ENCODE measurements at regions not wholly inside any gene's neighbourhood (a gene's known extent, or its start where the extent isn't known, plus 50 kb on each side); places are given as distances from the start of the nearest gene placed in this dataset.

GRCh38 chr7:153476166-153476565 lies 576.0 kb upstream of the DPP6 start:
- TF ChIP-seq CTCF (IDR thresholded peaks at IDR 0.05) = no peak
- no peaks in the 10 kb centered on the region for H3K27me3 Mint-ChIP-seq (ENCODE audit: low read depth in 3 of 3)
- no peaks in the 10 kb centered on the region for H3K79me2 ChIP-seq (ENCODE audit: insufficient read depth, low read length)
- no peaks in the 10 kb centered on the region for H4K20me1 ChIP-seq (ENCODE audit: insufficient read depth, low read length)
- H3K9ac ChIP-seq (ENCODE audit: insufficient read depth, low read length, poor library complexity, severe bottlenecking) = no peak overlapping the region
- H3K9me3 ChIP-seq (replicated peaks in 1 of 2; ENCODE audit: control insufficient read depth in 1 of 2, insufficient read depth in 1 of 2, low read length in 2 of 2) = peaks cover 34 to 39% of the 10 kb centered on the region in 2 donors
- H2AFZ ChIP-seq (ENCODE audit: insufficient read depth, low read depth, low read length, poor library complexity, severe bottlenecking) = no peak overlapping the region
- no peak overlapping the region for H3K4me2 ChIP-seq (replicated peaks; ENCODE audit: extremely low read depth, low read length, poor library complexity, severe bottlenecking)
- no peaks in the 10 kb centered on the region for H3K27me3 ChIP-seq (ENCODE audit: control insufficient read depth in 2 of 2, insufficient read depth in 2 of 2, low read length in 2 of 2)
- H3K36me3 ChIP-seq (replicated peaks in 1 of 2; ENCODE audit: control insufficient read depth in 1 of 2, insufficient read depth in 2 of 2, low read length in 2 of 2) = no peaks in the 10 kb centered on the region
- H3K4me1 ChIP-seq (ENCODE audit: control insufficient read depth in 1 of 2, insufficient read depth in 2 of 2, low read length in 2 of 2) = no peaks in the 10 kb centered on the region
- no peak overlapping the region for H3K4me3 ChIP-seq (replicated peaks in 1 of 3; ENCODE audit: low read depth in 2 of 3, low read length in 3 of 3)
- H3K9me3 Mint-ChIP-seq = peaks cover 10 to 30% (median 15%) of the 10 kb centered on the region in 7 donors
- intact Hi-C loops (cut with micrococcal nuclease) = no loop called here
- no peaks in the 10 kb centered on the region for H3K36me3 Mint-ChIP-seq
- 75% methylated on average over 2 of the region's 2 CpGs for WGBS (ENCODE audit: insufficient coverage)
- no peak for DNase-seq
- H3K4me3 Mint-ChIP-seq = no peak overlapping the region
- H3K27ac ChIP-seq (ENCODE audit: low read depth in 1 of 2, low read length in 2 of 2) = no peak overlapping the region
- no peaks in the 10 kb centered on the region for H3K4me1 Mint-ChIP-seq
- H3K27ac Mint-ChIP-seq = no peak overlapping the region

GRCh38 chr7:153496257-153496656 lies 555.9 kb upstream of the DPP6 start:
- Mint-ChIP-seq H3K4me3 (no peak overlapping the region), H3K4me1 (no peaks in the 10 kb centered on the region), H3K27ac (no peak overlapping the region), H3K9me3 (peaks cover 3 to 23% (median 11%) of the 10 kb centered on the region in 7 donors), H3K27me3 (ENCODE audit: low read depth in 3 of 3) (no peaks in the 10 kb centered on the region), H3K36me3 (no peaks in the 10 kb centered on the region)
- no peaks in the 10 kb centered on the region for H3K36me3 ChIP-seq (replicated peaks in 1 of 2; ENCODE audit: control insufficient read depth in 1 of 2, insufficient read depth in 2 of 2, low read length in 2 of 2)
- no peaks in the 10 kb centered on the region for H3K4me1 ChIP-seq (ENCODE audit: control insufficient read depth in 1 of 2, insufficient read depth in 2 of 2, low read length in 2 of 2)
- H3K27ac ChIP-seq (ENCODE audit: low read depth in 1 of 2, low read length in 2 of 2) = no peak overlapping the region
- H4K20me1 ChIP-seq (ENCODE audit: insufficient read depth, low read length) = no peaks in the 10 kb centered on the region
- H3K4me2 ChIP-seq (replicated peaks; ENCODE audit: extremely low read depth, low read length, poor library complexity, severe bottlenecking) = no peak overlapping the region
- intact Hi-C loops (cut with micrococcal nuclease) = no loop called here
- no peak overlapping the region for H2AFZ ChIP-seq (ENCODE audit: insufficient read depth, low read depth, low read length, poor library complexity, severe bottlenecking)
- H3K9ac ChIP-seq (ENCODE audit: insufficient read depth, low read length, poor library complexity, severe bottlenecking) = no peak overlapping the region
- WGBS (ENCODE audit: insufficient coverage) = 78% methylated on average over 2 of the region's 2 CpGs
- no peaks in the 10 kb centered on the region for H3K27me3 ChIP-seq (ENCODE audit: control insufficient read depth in 2 of 2, insufficient read depth in 2 of 2, low read length in 2 of 2)
- H3K9me3 ChIP-seq (replicated peaks in 1 of 2; ENCODE audit: control insufficient read depth in 1 of 2, insufficient read depth in 1 of 2, low read length in 2 of 2) = peaks cover 20 to 29% of the 10 kb centered on the region in 2 donors
- no peak overlapping the region for H3K4me3 ChIP-seq (replicated peaks in 1 of 3; ENCODE audit: low read depth in 2 of 3, low read length in 3 of 3)
- DNase-seq = no peak
- no peaks in the 10 kb centered on the region for H3K79me2 ChIP-seq (ENCODE audit: insufficient read depth, low read length)
- TF ChIP-seq CTCF (IDR thresholded peaks at IDR 0.05) = no peak

Measured in CD14-positive monocyte (primary cell).